Fibroblast of skin of left biceps (primary cell): ENCODE measurements at regions not wholly inside any gene's neighbourhood (a gene's known extent, or its start where the extent isn't known, plus 50 kb on each side); places are given as distances from the start of the nearest gene placed in this dataset.

Experiments used
- DNase-seq, 2 experiments: peaks; one replicate each; pipeline ENCODE4 v3.0.0-alpha.2; 2013; ENCODE audit warnings: low read depth in 2 of 2

- no peak for DNase-seq
Measured at GRCh38 chr13:107117327-107118012, 549.5 kb upstream of the ARGLU1 start.

- DNase-seq, result no peak
Measured at GRCh38 chr13:107113387-107113786, 545.5 kb upstream of the ARGLU1 start.

- DNase-seq, result no peak
Measured at GRCh38 chr13:107111248-107111647, 543.3 kb upstream of the ARGLU1 start.

GRCh38 chr13:107104631-107105030, 536.7 kb upstream of the ARGLU1 start:
- DNase-seq, result peak in 1 of 2 experiments; percentile 9

GRCh38 chr13:107102676-107103075, 534.7 kb upstream of the ARGLU1 start:
- no peak for DNase-seq

GRCh38 chr13:107099661-107100060, 531.7 kb upstream of the ARGLU1 start:
- peak; percentile 28 to 30 for DNase-seq

- no peak for DNase-seq
Measured at GRCh38 chr13:107097916-107098315, 530.0 kb upstream of the ARGLU1 start.

- DNase-seq, result no peak
Measured at GRCh38 chr13:107095876-107096275, 527.9 kb upstream of the ARGLU1 start.

GRCh38 chr13:107091861-107092260, 523.9 kb upstream of the ARGLU1 start:
- DNase-seq, result no peak

GRCh38 chr13:107091428-107091827, 523.5 kb upstream of the ARGLU1 start:
- no peak for DNase-seq

GRCh38 chr13:107088061-107088460, 520.1 kb upstream of the ARGLU1 start:
- DNase-seq, result no peak

GRCh38 chr13:107079423-107080049, 511.6 kb upstream of the ARGLU1 start:
- DNase-seq, result no peak

GRCh38 chr13:107078229-107078765, 510.4 kb upstream of the ARGLU1 start:
- DNase-seq, result no peak

GRCh38 chr13:107076801-107077200, 508.9 kb upstream of the ARGLU1 start:
- DNase-seq, result no peak

- no peak for DNase-seq
Measured at GRCh38 chr13:107075576-107075975, 507.6 kb upstream of the ARGLU1 start.

GRCh38 chr13:107070792-107071191, 502.9 kb upstream of the ARGLU1 start:
- DNase-seq, result no peak

GRCh38 chr13:107069108-107069776, 501.3 kb upstream of the ARGLU1 start:
- DNase-seq, result no peak

- DNase-seq, result no peak
Measured at GRCh38 chr13:107067381-107067780, 499.4 kb upstream of the ARGLU1 start.

- DNase-seq, result peak; percentile 73 to 75
Measured at GRCh38 chr13:107066355-107066754, 498.4 kb upstream of the ARGLU1 start.

- no peak for DNase-seq
Measured at GRCh38 chr13:107065036-107065435, 497.1 kb upstream of the ARGLU1 start.

GRCh38 chr13:107057028-107057631, 489.2 kb upstream of the ARGLU1 start:
- no peak for DNase-seq
